Gastroesophageal sphincter (tissue), 3 donors: ENCODE measurements at regions not wholly inside any gene's neighbourhood (a gene's known extent, or its start where the extent isn't known, plus 50 kb on each side); places are given as distances from the start of the nearest gene placed in this dataset.

Source experiments
- EP300 ChIP-seq: sonication (generic); formaldehyde crosslinking; IDR thresholded peaks from one replicate; pipeline ENCODE4 v1.6.1; 2017; ENCODE audit warnings: antibody characterized with exemption, mild to moderate bottlenecking
- POLR2A ChIP-seq, 2 donors: fragments of 450-650 bp; IDR thresholded peaks; one replicate each; pipeline ENCODE4 v1.6.1; 2017; ENCODE audit warnings: antibody characterized with exemption in 2 of 2, mild to moderate bottlenecking in 2 of 2, moderate library complexity in 1 of 2
- POLR2AphosphoS5 ChIP-seq: sonication (generic); formaldehyde crosslinking; IDR thresholded peaks from one replicate; pipeline ENCODE4 v1.6.1; 2017; ENCODE audit warnings: antibody characterized with exemption
- TF ChIP-seq, protein P1 (sequence below), 4 experiments: fragments of 200-600 bp in 2 of 4; fragments of 450-650 bp in 2 of 4; sonication (generic) in 1 of 4; IDR thresholded peaks; one replicate each; pipeline ENCODE4 v1.5.1; 2017 to 2019; ENCODE audit warnings: antibody characterized with exemption in 4 of 4, mild to moderate bottlenecking in 2 of 4, moderate library complexity in 2 of 4

DNA sequence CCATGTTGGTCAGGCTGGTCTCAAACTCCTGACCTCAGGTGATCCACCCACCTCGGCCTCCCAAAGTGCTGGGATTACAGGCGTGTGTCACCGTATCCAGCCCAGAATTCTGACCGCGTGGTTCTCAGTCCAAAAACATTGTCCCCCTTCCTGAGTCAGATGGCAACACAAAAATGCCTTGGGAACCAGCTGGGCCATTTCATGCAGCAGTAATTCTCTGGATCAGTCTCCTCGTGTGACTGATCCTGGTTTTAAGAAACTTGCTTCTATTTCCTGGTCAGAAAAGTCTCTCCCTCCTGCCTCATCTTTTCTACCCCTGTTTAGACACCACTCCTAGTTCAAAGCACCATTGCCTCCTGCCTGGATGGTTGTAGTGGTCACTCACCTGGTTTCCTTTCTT is 60.9 kb upstream of the USP29 start:
- TF ChIP-seq, protein P1, sequence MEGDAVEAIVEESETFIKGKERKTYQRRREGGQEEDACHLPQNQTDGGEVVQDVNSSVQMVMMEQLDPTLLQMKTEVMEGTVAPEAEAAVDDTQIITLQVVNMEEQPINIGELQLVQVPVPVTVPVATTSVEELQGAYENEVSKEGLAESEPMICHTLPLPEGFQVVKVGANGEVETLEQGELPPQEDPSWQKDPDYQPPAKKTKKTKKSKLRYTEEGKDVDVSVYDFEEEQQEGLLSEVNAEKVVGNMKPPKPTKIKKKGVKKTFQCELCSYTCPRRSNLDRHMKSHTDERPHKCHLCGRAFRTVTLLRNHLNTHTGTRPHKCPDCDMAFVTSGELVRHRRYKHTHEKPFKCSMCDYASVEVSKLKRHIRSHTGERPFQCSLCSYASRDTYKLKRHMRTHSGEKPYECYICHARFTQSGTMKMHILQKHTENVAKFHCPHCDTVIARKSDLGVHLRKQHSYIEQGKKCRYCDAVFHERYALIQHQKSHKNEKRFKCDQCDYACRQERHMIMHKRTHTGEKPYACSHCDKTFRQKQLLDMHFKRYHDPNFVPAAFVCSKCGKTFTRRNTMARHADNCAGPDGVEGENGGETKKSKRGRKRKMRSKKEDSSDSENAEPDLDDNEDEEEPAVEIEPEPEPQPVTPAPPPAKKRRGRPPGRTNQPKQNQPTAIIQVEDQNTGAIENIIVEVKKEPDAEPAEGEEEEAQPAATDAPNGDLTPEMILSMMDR (IDR thresholded peaks at IDR 0.05), result no peak
- TF ChIP-seq POLR2A (IDR thresholded peaks at IDR 0.05) (no peak), POLR2AphosphoS5 (no peak), EP300 (no peak)
